ENCODE measurements at regions not wholly inside any gene's neighbourhood (a gene's known extent, or its start where the extent isn't known, plus 50 kb on each side); places are given as distances from the start of the nearest gene placed in this dataset.

GRCh38 chr11:19536131-19536530, 176.5 kb upstream of the NAV2 start:
- TF ChIP-seq POLR2A (IDR thresholded peaks at IDR 0.05) (no peak), CTCF (IDR thresholded peaks at IDR 0.05) (no peak)

All from esophagus squamous epithelium (tissue), 4 donors.